ENCODE measurements at regions not wholly inside any gene's neighbourhood (a gene's known extent, or its start where the extent isn't known, plus 50 kb on each side); places are given as distances from the start of the nearest gene placed in this dataset.

GRCh38 chr7:10471280-10472058 is 502.2 kb upstream of the PHF14 start:
- TF ChIP-seq CTCF (IDR thresholded peaks at IDR 0.05; ENCODE audit: poor library complexity, severe bottlenecking): no peak
- TF ChIP-seq SMC3 (conservative IDR thresholded peaks at IDR 0.05; ENCODE audit: poor library complexity): no peak
- TF ChIP-seq REST (IDR thresholded peaks at IDR 0.05; ENCODE audit: borderline replicate concordance): no peak
- TF ChIP-seq EP300 (conservative IDR thresholded peaks at IDR 0.05; ENCODE audit: poor library complexity, severe bottlenecking): no peak
- no peak for TF ChIP-seq EZH2 (IDR thresholded peaks at IDR 0.05; ENCODE audit: borderline replicate concordance, insufficient read depth, low read length, poor library complexity, severe bottlenecking)
- no peak for TF ChIP-seq POLR2AphosphoS5 (IDR thresholded peaks at IDR 0.05)
- no peak for TF ChIP-seq TAF1 (IDR thresholded peaks at IDR 0.05; ENCODE audit: low read depth)

Measured in neural cell (in vitro differentiated cells).